GM23248 (cell line): ENCODE measurements at regions not wholly inside any gene's neighbourhood (a gene's known extent, or its start where the extent isn't known, plus 50 kb on each side); places are given as distances from the start of the nearest gene placed in this dataset.

Experiments
- EZH2 ChIP-seq: fragments of 200-600 bp; sonication (generic); IDR thresholded peaks from 2 replicates; pipeline ENCODE4 v1.6.1; 2018; ENCODE audit warnings: antibody characterized with exemption, mild to moderate bottlenecking; ENCODE audit not compliant: insufficient read depth, poor library complexity, severe bottlenecking
- EZH2phosphoT487 ChIP-seq: fragments of 200-600 bp; sonication (generic); IDR thresholded peaks from 2 replicates; pipeline ENCODE4 v1.6.1; 2018; ENCODE audit warnings: antibody characterized with exemption, moderate library complexity, mild to moderate bottlenecking, low read depth; ENCODE audit not compliant: insufficient read depth

- TF ChIP-seq EZH2 (no peak), EZH2phosphoT487 (no peak)
Measured at GRCh38 chr7:33754933-33755928, 150.1 kb upstream of the BMPER start.
